Adrenal gland (tissue), 5 donors: ENCODE measurements at regions not wholly inside any gene's neighbourhood (a gene's known extent, or its start where the extent isn't known, plus 50 kb on each side); places are given as distances from the start of the nearest gene placed in this dataset.

Experiments used
- POLR2A ChIP-seq, 2 donors: fragments of 450-650 bp; IDR thresholded peaks; one replicate each; pipeline ENCODE4 v1.6.1; 2017; ENCODE audit warnings: antibody characterized with exemption in 2 of 2, mild to moderate bottlenecking in 2 of 2, moderate library complexity in 1 of 2
- TF ChIP-seq, protein P1 (sequence below), 6 experiments: fragments of 450-650 bp in 4 of 6; fragments of 200-600 bp in 2 of 6; sonication (generic) in 1 of 6; IDR thresholded peaks; 1 replicate in 5 of 6; 2 replicates in 1 of 6; pipeline versions ENCODE4 v1.5.1 to v1.8.0; 2016 to 2021; ENCODE audit warnings: antibody characterized with exemption in 6 of 6, mild to moderate bottlenecking in 2 of 6, moderate library complexity in 1 of 6
- donor health status: DM: no; HTN: no; CAD: no.

DNA sequence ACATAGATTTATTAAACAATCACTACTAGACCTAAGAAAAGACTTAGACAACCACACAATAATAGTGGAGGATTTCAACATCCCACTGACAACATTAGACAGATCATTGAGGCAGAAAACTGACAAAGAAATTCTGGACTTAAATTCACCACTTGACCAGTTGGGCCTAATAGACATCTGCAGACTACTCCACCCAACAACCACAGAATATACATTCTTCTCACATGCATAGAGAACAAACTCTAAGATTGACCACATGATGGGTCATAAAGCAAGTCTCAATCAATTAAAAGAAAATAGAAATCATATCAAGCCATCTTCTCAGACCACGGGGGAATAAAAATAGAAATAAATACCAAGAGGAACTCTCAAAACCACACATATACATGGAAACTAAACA is 136.7 kb upstream of the ARG1 start:
- TF ChIP-seq, protein P1, sequence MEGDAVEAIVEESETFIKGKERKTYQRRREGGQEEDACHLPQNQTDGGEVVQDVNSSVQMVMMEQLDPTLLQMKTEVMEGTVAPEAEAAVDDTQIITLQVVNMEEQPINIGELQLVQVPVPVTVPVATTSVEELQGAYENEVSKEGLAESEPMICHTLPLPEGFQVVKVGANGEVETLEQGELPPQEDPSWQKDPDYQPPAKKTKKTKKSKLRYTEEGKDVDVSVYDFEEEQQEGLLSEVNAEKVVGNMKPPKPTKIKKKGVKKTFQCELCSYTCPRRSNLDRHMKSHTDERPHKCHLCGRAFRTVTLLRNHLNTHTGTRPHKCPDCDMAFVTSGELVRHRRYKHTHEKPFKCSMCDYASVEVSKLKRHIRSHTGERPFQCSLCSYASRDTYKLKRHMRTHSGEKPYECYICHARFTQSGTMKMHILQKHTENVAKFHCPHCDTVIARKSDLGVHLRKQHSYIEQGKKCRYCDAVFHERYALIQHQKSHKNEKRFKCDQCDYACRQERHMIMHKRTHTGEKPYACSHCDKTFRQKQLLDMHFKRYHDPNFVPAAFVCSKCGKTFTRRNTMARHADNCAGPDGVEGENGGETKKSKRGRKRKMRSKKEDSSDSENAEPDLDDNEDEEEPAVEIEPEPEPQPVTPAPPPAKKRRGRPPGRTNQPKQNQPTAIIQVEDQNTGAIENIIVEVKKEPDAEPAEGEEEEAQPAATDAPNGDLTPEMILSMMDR (IDR thresholded peaks at IDR 0.05): no peak
- TF ChIP-seq POLR2A (IDR thresholded peaks at IDR 0.05): no peak
